ENCODE measurements at regions not wholly inside any gene's neighbourhood (a gene's known extent, or its start where the extent isn't known, plus 50 kb on each side); places are given as distances from the start of the nearest gene placed in this dataset.

GRCh38 chr3:74124782-74125181 lies 489.7 kb downstream of the CNTN3 start:
- TF ChIP-seq POLR2AphosphoS5 (IDR thresholded peaks at IDR 0.05; ENCODE audit: low read depth, low read length) (no peak), POLR2A (IDR thresholded peaks at IDR 0.05; ENCODE audit: low read depth, low read length) (no peak), TAF1 (IDR thresholded peaks at IDR 0.05; ENCODE audit: low read depth, low read length) (no peak), PAX5 (IDR thresholded peaks at IDR 0.05; ENCODE audit: insufficient read depth, low read length, severe bottlenecking) (no peak), POU2F2 (IDR thresholded peaks at IDR 0.05; ENCODE audit: low read depth, low read length) (no peak), SPI1 (IDR thresholded peaks at IDR 0.05; ENCODE audit: low read depth, low read length) (no peak)

Data from GM12891 (cell line).